HG02588 (cell line): ENCODE measurements at regions not wholly inside any gene's neighbourhood (a gene's known extent, or its start where the extent isn't known, plus 50 kb on each side); places are given as distances from the start of the nearest gene placed in this dataset.

Source experiments
- ATAC-seq: cut with Tn5 transposase; IDR thresholded peaks from one replicate; pipeline ENCODE4 v1.9.1; 2021; ENCODE audit warnings: mild to moderate bottlenecking, moderate library complexity; ENCODE audit not compliant: unreplicated experiment

GRCh38 chr2:129777146-129777545, 202.3 kb upstream of the RAB6C start:
- no peak for ATAC-seq

- no peak for ATAC-seq
Observed at GRCh38 chr2:129777762-129778583, 201.5 kb upstream of the RAB6C start.

- ATAC-seq: no peak
Observed at GRCh38 chr2:129778584-129778877, 200.9 kb upstream of the RAB6C start.

- ATAC-seq: no peak
Observed at GRCh38 chr2:129779783-129780182, 199.7 kb upstream of the RAB6C start.

- ATAC-seq: no peak
Observed at GRCh38 chr2:129780316-129781270, 198.9 kb upstream of the RAB6C start.

GRCh38 chr2:129781749-129782632, 197.5 kb upstream of the RAB6C start:
- no peak for ATAC-seq

GRCh38 chr2:129782633-129782990, 196.9 kb upstream of the RAB6C start:
- ATAC-seq: no peak

GRCh38 chr2:129784486-129784885, 195.0 kb upstream of the RAB6C start:
- ATAC-seq: no peak

GRCh38 chr2:129791712-129792111, 187.8 kb upstream of the RAB6C start:
- no peak for ATAC-seq

GRCh38 chr2:129793431-129793902, 186.0 kb upstream of the RAB6C start:
- no peak for ATAC-seq

GRCh38 chr2:129794116-129794515, 185.3 kb upstream of the RAB6C start:
- ATAC-seq: no peak

- no peak for ATAC-seq
Observed at GRCh38 chr2:129794540-129794939, 184.9 kb upstream of the RAB6C start.

- ATAC-seq: no peak
Observed at GRCh38 chr2:129796225-129796624, 183.2 kb upstream of the RAB6C start.

GRCh38 chr2:129796801-129797488, 182.5 kb upstream of the RAB6C start:
- ATAC-seq: no peak

- ATAC-seq: no peak
Observed at GRCh38 chr2:129797489-129798300, 181.8 kb upstream of the RAB6C start.

- no peak for ATAC-seq
Observed at GRCh38 chr2:129798301-129798581, 181.2 kb upstream of the RAB6C start.

- ATAC-seq: no peak
Observed at GRCh38 chr2:129798626-129799025, 180.8 kb upstream of the RAB6C start.

GRCh38 chr2:129799036-129799958, 180.2 kb upstream of the RAB6C start:
- no peak for ATAC-seq

GRCh38 chr2:129800285-129800684, 179.2 kb upstream of the RAB6C start:
- ATAC-seq: no peak
